ENCODE measurements at regions not wholly inside any gene's neighbourhood (a gene's known extent, or its start where the extent isn't known, plus 50 kb on each side); places are given as distances from the start of the nearest gene placed in this dataset.

DNA sequence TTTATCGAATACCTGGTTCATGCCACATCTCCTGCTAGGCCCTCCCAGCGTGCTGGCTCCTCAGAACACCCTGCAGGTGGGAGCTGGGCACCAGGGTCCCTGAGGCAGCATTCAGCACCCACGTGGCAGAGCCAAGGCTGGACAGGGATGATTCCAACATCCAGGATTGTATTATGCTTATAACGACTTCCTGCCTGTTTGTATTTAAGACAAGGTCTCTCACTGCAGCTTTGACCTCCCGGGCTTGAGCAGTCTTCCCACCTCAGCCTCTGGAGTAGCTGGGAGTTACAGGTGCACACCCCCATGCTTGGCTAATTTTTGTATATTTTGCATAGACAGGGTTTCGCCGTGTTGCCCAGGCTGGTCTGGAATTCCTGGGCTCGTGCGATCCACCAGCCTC lies 64.7 kb upstream of the WNT7B start:
- TF ChIP-seq, protein P1, sequence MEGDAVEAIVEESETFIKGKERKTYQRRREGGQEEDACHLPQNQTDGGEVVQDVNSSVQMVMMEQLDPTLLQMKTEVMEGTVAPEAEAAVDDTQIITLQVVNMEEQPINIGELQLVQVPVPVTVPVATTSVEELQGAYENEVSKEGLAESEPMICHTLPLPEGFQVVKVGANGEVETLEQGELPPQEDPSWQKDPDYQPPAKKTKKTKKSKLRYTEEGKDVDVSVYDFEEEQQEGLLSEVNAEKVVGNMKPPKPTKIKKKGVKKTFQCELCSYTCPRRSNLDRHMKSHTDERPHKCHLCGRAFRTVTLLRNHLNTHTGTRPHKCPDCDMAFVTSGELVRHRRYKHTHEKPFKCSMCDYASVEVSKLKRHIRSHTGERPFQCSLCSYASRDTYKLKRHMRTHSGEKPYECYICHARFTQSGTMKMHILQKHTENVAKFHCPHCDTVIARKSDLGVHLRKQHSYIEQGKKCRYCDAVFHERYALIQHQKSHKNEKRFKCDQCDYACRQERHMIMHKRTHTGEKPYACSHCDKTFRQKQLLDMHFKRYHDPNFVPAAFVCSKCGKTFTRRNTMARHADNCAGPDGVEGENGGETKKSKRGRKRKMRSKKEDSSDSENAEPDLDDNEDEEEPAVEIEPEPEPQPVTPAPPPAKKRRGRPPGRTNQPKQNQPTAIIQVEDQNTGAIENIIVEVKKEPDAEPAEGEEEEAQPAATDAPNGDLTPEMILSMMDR (IDR thresholded peaks at IDR 0.05) = no peak
- no peak for TF ChIP-seq POLR2A (IDR thresholded peaks at IDR 0.05)
